ENCODE measurements at regions not wholly inside any gene's neighbourhood (a gene's known extent, or its start where the extent isn't known, plus 50 kb on each side); places are given as distances from the start of the nearest gene placed in this dataset.

DNA sequence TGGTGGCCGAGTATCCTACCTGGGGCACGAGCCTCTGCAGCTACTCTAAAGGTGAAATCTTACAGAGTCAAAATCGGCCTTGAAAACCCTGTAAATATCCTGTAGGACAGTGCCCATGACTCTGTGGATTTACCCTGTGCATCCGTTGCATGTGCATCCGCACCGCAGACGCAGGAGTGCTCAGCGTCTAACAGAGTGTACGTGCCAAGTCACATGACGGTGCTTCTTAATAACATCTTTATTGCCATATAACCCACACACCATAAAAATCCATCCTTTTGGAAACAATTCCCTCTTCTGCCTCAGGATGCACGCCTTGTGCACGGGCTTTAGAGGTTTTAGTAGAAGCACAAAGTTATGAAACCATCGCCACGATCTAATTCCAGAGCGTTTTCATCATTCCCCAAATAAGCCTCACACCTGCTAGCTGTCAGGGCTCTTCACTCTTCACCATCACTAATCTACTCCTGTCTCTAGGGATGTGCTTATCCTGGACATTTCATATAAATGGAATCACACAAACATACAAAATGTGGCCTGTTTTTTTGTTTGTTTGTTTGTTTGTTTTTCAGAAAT is 384.5 kb upstream of the SULF2 start:
- POLR2A ChIA-PET, result no interaction called here
- no peak for DNase-seq (ENCODE audit: extremely low spot score)
- TF ChIP-seq LEF1 (IDR thresholded peaks at IDR 0.05; ENCODE audit: borderline replicate concordance) (no peak), HDGF (IDR thresholded peaks at IDR 0.05; ENCODE audit: borderline replicate concordance) (no peak), ZNF384 (IDR thresholded peaks at IDR 0.05) (no peak), SUZ12 (IDR thresholded peaks at IDR 0.05) (no peak), ARNT (IDR thresholded peaks at IDR 0.05) (no peak), CTBP1 (IDR thresholded peaks at IDR 0.05; ENCODE audit: borderline replicate concordance) (no peak), TARDBP (IDR thresholded peaks at IDR 0.05) (no peak), FOXA1 (IDR thresholded peaks at IDR 0.05) (no peak), BHLHE40 (IDR thresholded peaks at IDR 0.05; ENCODE audit: borderline replicate concordance) (no peak), SP1 (IDR thresholded peaks at IDR 0.05) (no peak)
- TF ChIP-seq, protein P1, sequence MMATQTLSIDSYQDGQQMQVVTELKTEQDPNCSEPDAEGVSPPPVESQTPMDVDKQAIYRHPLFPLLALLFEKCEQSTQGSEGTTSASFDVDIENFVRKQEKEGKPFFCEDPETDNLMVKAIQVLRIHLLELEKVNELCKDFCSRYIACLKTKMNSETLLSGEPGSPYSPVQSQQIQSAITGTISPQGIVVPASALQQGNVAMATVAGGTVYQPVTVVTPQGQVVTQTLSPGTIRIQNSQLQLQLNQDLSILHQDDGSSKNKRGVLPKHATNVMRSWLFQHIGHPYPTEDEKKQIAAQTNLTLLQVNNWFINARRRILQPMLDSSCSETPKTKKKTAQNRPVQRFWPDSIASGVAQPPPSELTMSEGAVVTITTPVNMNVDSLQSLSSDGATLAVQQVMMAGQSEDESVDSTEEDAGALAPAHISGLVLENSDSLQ (IDR thresholded peaks at IDR 0.05), result no peak
- CTCF ChIA-PET, result no interaction called here

DNA sequence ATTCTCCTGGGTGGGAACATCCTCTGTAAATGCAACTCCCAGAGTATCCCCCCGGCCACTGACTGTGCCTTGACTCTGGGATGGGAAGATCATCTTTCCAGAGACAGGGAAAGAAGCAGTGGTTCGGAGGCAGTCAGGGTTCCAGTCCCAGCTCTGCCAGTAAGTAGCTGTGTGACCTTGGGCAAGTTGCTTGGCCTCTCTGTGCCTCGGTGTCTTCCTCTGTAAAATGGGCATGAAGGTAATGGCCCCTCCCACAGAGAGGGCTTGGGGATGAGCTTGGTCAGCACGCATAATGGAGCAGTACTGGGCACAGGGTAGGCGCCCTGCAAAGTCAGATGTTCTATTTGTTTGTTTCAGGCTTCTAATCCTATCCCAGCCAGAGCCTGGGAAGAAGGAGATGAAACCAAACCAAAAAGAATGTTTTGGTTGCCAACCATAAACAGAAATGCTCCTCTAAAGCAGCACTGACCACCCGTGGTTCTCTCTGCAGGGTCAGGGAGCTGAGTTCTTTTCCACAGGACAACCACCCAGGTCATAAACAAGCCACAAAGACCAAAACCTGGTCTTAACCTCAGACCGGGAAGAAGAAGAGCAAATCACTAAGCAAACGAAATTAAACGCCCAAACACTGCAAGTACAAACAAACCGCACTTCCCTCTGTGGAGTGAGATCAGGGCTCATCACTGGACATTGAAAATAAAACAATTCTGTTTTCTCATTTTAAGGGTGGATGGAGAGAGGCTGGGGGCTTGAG is 381.0 kb upstream of the SULF2 start:
- POLR2A ChIA-PET, result no interaction called here
- CTCF ChIA-PET, result no interaction called here
- no peak for TF ChIP-seq ZNF384 (IDR thresholded peaks at IDR 0.05)
- no peak for TF ChIP-seq HDGF (IDR thresholded peaks at IDR 0.05; ENCODE audit: borderline replicate concordance)
- TF ChIP-seq LEF1 (IDR thresholded peaks at IDR 0.05; ENCODE audit: borderline replicate concordance), result no peak
- no peak for TF ChIP-seq BHLHE40 (IDR thresholded peaks at IDR 0.05; ENCODE audit: borderline replicate concordance)
- no peak for TF ChIP-seq NFRKB (IDR thresholded peaks at IDR 0.05)
- no peak for DNase-seq (ENCODE audit: extremely low spot score)

DNA sequence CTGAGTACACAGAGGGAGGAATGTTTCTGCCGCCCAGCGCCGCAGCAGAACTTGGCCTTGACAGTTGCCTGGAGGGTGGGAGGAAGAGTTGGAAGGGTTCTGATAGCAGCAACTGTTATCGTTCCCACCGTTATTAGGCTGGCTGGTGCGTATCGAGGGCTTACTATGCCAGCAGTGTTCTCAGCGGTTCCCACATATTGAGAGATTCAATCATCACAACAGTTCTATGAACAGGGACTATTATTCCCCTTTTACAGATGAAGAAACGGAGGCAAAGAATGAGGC is 380.1 kb upstream of the SULF2 start:
- ChIA-PET CTCF (no interaction called here), POLR2A (no interaction called here)

DNA sequence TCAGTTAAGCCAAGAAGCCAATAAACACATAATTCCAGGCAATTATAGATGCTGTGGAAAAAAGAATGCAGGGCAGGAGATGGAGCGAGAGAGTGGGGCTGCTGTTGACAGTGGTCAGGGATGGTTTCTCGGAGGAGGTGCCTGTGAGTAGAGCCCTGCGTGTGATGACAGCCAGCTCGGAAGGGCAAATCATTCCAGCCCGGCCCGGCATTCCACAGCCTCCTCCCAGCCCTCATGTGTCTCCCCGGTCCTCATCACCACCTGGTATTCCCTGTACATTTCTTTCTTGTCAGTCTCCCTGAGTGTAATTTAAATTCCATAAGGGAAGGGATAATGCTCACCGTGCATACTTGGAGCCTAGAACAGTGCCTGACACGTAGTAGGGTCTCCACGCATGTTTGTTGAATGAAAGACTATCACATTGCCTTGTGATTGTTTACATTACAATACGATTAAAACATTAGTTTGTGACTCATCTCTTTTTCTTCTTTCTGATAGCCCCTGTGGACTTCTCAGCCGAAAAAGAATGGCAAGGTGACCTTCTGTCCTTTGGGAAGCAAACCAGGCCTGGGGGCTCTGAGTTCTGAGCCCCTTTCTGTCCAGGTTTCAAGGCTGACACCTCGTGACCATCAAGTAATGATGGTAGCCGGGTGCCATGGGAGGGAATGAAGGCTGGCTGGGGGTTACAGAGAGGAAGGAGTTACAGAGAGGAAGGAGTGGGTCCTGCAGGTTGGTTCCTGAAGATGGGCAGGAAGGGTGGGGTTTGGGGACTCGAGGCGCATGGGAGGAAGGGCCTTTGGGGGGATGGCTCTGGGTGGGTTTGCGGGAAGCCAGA is 379.5 kb upstream of the SULF2 start:
- DNase-seq (ENCODE audit: extremely low spot score), result no peak
- CTCF ChIA-PET, result no interaction called here
- TF ChIP-seq CTBP1 (IDR thresholded peaks at IDR 0.05; ENCODE audit: borderline replicate concordance), result no peak
- no peak for TF ChIP-seq FOXM1 (IDR thresholded peaks at IDR 0.05; ENCODE audit: borderline replicate concordance)
- TF ChIP-seq ZNF384 (IDR thresholded peaks at IDR 0.05), result no peak
- no peak for TF ChIP-seq NFRKB (IDR thresholded peaks at IDR 0.05)
- TF ChIP-seq, protein P1 (IDR thresholded peaks at IDR 0.05), result no peak
- no peak for TF ChIP-seq ELF4 (IDR thresholded peaks at IDR 0.05)
- TF ChIP-seq TARDBP (IDR thresholded peaks at IDR 0.05), result no peak
- TF ChIP-seq HDGF (IDR thresholded peaks at IDR 0.05; ENCODE audit: borderline replicate concordance), result no peak
- no peak for TF ChIP-seq LEF1 (IDR thresholded peaks at IDR 0.05; ENCODE audit: borderline replicate concordance)
- no peak for TF ChIP-seq SUZ12 (IDR thresholded peaks at IDR 0.05)
- TF ChIP-seq ARNT (IDR thresholded peaks at IDR 0.05), result no peak
- POLR2A ChIA-PET, result no interaction called here

More for the DNA sequence above, 380.1 kb upstream of the SULF2 start:
- no peak for TF ChIP-seq TARDBP (IDR thresholded peaks at IDR 0.05)
- TF ChIP-seq ELF4 (IDR thresholded peaks at IDR 0.05), result no peak
- no peak for TF ChIP-seq CTBP1 (IDR thresholded peaks at IDR 0.05; ENCODE audit: borderline replicate concordance)
- no peak for TF ChIP-seq FOXA1 (IDR thresholded peaks at IDR 0.05)
- no peak for TF ChIP-seq L3MBTL2 (conservative IDR thresholded peaks at IDR 0.05)
- no peak for TF ChIP-seq ZNF384 (IDR thresholded peaks at IDR 0.05)
- TF ChIP-seq SUZ12 (IDR thresholded peaks at IDR 0.05), result no peak
- TF ChIP-seq FOXK2 (IDR thresholded peaks at IDR 0.05), result no peak
- no peak for TF ChIP-seq NFRKB (IDR thresholded peaks at IDR 0.05)
- no peak for TF ChIP-seq BHLHE40 (IDR thresholded peaks at IDR 0.05; ENCODE audit: borderline replicate concordance)
- TF ChIP-seq, protein P1 (IDR thresholded peaks at IDR 0.05), result no peak
- TF ChIP-seq FOXM1 (IDR thresholded peaks at IDR 0.05; ENCODE audit: borderline replicate concordance), result no peak
- TF ChIP-seq ARNT (IDR thresholded peaks at IDR 0.05), result no peak
- no peak for TF ChIP-seq SP1 (IDR thresholded peaks at IDR 0.05)
- no peak for TF ChIP-seq HDGF (IDR thresholded peaks at IDR 0.05; ENCODE audit: borderline replicate concordance)
- no peak for TF ChIP-seq LEF1 (IDR thresholded peaks at IDR 0.05; ENCODE audit: borderline replicate concordance)
- DNase-seq (ENCODE audit: extremely low spot score), result no peak

DNA sequence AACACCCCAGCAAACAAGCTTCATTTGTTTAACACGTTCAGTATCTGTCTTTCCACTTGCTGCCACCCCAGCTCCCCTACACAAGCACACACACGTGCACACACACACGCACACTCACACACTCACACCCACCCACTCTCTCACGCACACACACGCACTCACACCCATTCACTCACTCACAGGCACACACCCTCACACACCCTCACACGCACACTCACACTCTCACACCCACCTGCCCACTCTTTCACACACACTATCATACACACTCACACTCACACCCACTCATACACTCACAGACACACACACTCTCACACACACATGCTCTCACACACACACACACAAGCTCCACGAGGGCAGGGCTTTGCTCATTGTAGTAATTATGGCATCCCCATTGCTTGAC is 378.8 kb upstream of the SULF2 start:
- ChIA-PET POLR2A (no interaction called here), CTCF (no interaction called here)
- DNase-seq (ENCODE audit: extremely low spot score), result no peak
- no peak for TF ChIP-seq TARDBP (IDR thresholded peaks at IDR 0.05)
- no peak for TF ChIP-seq SP1 (IDR thresholded peaks at IDR 0.05)
- TF ChIP-seq BHLHE40 (IDR thresholded peaks at IDR 0.05; ENCODE audit: borderline replicate concordance), result no peak
- TF ChIP-seq ELF4 (IDR thresholded peaks at IDR 0.05), result no peak
- TF ChIP-seq L3MBTL2 (conservative IDR thresholded peaks at IDR 0.05), result no peak
- no peak for TF ChIP-seq SUZ12 (IDR thresholded peaks at IDR 0.05)
- no peak for TF ChIP-seq ZNF384 (IDR thresholded peaks at IDR 0.05)
- TF ChIP-seq FOXK2 (IDR thresholded peaks at IDR 0.05), result no peak
- no peak for TF ChIP-seq CTBP1 (IDR thresholded peaks at IDR 0.05; ENCODE audit: borderline replicate concordance)
- TF ChIP-seq ARNT (IDR thresholded peaks at IDR 0.05), result no peak
- TF ChIP-seq HDGF (IDR thresholded peaks at IDR 0.05; ENCODE audit: borderline replicate concordance), result no peak
- no peak for TF ChIP-seq FOXA1 (IDR thresholded peaks at IDR 0.05)
- TF ChIP-seq LEF1 (IDR thresholded peaks at IDR 0.05; ENCODE audit: borderline replicate concordance), result no peak
- TF ChIP-seq, protein P1 (IDR thresholded peaks at IDR 0.05), result no peak
- TF ChIP-seq NFRKB (IDR thresholded peaks at IDR 0.05), result no peak
- no peak for TF ChIP-seq FOXM1 (IDR thresholded peaks at IDR 0.05; ENCODE audit: borderline replicate concordance)

Measured in HEK293T (cell line).